ENCODE measurements at regions not wholly inside any gene's neighbourhood (a gene's known extent, or its start where the extent isn't known, plus 50 kb on each side); places are given as distances from the start of the nearest gene placed in this dataset.

DNA sequence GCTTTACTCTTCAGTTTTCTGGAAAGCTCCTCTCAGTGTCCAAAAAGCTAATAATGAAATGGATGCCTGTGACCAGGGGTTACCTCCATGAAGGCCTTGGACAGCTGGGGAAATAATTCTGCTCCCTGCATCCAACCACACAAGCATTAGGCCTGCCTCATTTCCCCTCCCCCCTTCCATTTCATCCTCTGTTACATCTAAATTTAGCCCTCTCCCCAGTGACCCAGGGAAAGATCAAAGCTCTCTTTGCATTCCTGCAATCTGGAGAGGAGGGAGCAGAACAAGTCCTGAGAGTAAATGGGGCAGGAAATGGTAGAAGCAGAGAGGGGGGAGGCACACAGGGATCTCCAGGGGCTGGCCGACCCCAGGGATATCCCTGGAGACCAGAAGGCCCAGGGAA lies 452.7 kb downstream of the TSHZ3 start:
- TF ChIP-seq, protein P1, sequence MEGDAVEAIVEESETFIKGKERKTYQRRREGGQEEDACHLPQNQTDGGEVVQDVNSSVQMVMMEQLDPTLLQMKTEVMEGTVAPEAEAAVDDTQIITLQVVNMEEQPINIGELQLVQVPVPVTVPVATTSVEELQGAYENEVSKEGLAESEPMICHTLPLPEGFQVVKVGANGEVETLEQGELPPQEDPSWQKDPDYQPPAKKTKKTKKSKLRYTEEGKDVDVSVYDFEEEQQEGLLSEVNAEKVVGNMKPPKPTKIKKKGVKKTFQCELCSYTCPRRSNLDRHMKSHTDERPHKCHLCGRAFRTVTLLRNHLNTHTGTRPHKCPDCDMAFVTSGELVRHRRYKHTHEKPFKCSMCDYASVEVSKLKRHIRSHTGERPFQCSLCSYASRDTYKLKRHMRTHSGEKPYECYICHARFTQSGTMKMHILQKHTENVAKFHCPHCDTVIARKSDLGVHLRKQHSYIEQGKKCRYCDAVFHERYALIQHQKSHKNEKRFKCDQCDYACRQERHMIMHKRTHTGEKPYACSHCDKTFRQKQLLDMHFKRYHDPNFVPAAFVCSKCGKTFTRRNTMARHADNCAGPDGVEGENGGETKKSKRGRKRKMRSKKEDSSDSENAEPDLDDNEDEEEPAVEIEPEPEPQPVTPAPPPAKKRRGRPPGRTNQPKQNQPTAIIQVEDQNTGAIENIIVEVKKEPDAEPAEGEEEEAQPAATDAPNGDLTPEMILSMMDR (IDR thresholded peaks at IDR 0.05; ENCODE audit: low read depth, low read length) = no peak
- DNase-seq (ENCODE audit: low read depth, low spot score) = no peak
- in situ Hi-C loops (cut with HindIII; ENCODE audit: low sequenced_read_pairs) = no loop called here
- H3K4me3 ChIP-seq (ENCODE audit: low read depth, low read length) = no peak overlapping the region

DNA sequence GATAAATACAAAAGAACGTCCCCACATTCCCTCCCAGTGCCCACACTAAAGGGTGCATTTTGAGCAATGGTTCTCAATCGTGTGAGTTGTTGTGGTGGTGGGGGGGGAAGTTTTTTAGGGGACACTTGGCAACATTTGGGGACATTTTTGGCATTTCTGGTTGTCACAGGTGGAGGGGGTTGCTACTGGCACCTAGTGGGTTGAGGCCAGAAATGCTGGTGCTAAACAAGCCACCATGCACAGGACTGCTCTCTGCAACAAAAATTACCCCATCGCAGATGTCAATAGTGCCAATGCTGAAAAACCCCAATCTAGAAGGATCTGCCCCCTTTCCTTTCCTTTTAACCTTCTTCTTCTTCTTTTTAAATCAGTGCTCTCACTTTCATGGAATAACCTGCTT lies 453.3 kb downstream of the TSHZ3 start:
- in situ Hi-C loops (cut with HindIII; ENCODE audit: low sequenced_read_pairs) = no loop called here
- no peak overlapping the region for H3K4me3 ChIP-seq (ENCODE audit: low read depth, low read length)
- TF ChIP-seq, protein P1 (IDR thresholded peaks at IDR 0.05; ENCODE audit: low read depth, low read length) = no peak
- DNase-seq (ENCODE audit: low read depth, low spot score) = no peak

DNA sequence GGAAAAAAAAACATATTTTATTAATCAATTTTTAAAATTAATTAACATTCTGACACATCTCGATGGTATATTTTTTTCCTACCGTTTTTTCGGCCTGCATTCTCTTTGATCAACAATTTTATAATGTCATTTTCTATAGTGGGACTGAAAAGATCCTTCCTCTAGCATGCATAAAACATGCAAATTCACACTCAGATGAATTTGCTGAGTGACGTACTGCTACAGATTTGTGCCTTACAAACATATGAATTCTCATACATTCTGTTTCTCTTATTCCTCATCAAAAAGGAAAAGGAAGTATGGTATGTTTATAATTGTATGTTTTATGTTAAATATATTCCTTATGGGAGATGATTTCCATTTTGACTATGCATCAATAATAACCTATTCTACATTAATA lies 458.2 kb downstream of the TSHZ3 start:
- TF ChIP-seq, protein P1 (IDR thresholded peaks at IDR 0.05; ENCODE audit: low read depth, low read length) = no peak
- in situ Hi-C loops (cut with HindIII; ENCODE audit: low sequenced_read_pairs) = no loop called here
- no peak overlapping the region for H3K4me3 ChIP-seq (ENCODE audit: low read depth, low read length)

DNA sequence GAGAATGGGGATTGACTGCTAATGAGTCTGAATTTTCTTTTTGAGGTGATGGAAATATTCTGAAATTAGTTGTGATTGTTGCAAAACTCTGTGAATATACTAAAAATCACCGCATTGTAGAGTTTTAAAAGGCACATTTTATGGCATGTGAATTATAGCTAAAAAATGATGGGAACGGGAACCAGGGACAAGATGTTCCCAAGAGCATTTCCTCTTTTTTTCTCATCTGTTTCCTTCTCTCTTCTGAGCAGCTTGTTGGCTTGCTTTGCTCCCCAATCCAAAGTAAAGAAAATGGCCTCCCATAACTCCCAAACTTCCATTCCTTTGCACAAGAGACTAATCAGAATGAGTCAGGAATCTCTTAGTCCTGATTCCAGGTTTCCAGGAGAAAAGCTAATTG lies 459.2 kb downstream of the TSHZ3 start:
- in situ Hi-C loops (cut with HindIII; ENCODE audit: low sequenced_read_pairs) = no loop called here
- H3K4me3 ChIP-seq (ENCODE audit: low read depth, low read length) = no peak overlapping the region
- TF ChIP-seq, protein P1 (IDR thresholded peaks at IDR 0.05; ENCODE audit: low read depth, low read length) = no peak
- DNase-seq (ENCODE audit: low read depth, low spot score) = no peak

More for the DNA sequence above, 458.2 kb downstream of the TSHZ3 start:
- DNase-seq (ENCODE audit: low read depth, low spot score) = no peak

DNA sequence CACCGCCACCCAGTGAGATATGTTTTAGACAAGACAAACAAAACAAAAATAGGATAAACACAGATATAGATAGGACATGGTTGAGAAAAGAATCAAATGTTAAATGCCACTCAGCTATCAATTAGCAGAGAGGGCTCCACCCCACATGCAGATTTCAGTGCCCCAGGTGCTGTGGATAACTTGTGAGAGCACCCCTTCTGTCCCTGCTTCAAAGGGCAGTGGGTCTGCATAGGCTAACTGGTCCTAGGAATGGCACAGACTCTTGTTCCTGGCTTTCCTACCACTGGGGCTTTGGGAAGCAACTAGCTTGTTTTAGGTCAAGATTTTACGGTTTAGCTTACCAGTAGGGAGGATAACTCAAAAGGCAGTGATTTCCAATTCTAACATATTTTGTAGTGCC lies 460.3 kb downstream of the TSHZ3 start:
- TF ChIP-seq, protein P1 (IDR thresholded peaks at IDR 0.05; ENCODE audit: low read depth, low read length) = no peak
- no peak overlapping the region for H3K4me3 ChIP-seq (ENCODE audit: low read depth, low read length)
- no peak for DNase-seq (ENCODE audit: low read depth, low spot score)
- in situ Hi-C loops (cut with HindIII; ENCODE audit: low sequenced_read_pairs) = no loop called here

DNA sequence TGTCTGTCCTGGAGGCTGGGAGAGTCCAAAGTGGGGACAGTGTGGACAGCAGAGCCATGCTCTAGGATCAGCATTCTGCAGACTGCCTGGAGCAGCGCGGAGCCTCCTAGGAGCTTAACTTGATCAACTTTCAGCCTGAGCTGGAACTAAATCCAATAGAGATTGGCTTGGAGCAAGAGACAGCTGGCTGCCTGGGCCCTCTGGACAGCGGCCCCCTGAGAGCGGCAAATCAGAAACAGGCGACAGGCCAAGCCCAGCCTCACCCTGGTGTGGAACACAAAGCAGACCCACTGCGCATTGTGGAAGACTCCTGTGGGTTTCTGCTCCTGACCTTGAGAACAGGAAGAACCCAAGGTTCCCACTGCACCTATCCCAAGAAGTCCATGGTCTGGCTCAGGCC lies 462.2 kb downstream of the TSHZ3 start:
- in situ Hi-C loops (cut with HindIII; ENCODE audit: low sequenced_read_pairs) = no loop called here
- TF ChIP-seq, protein P1 (IDR thresholded peaks at IDR 0.05; ENCODE audit: low read depth, low read length) = no peak
- DNase-seq (ENCODE audit: low read depth, low spot score) = no peak
- H3K4me3 ChIP-seq (ENCODE audit: low read depth, low read length) = no peak overlapping the region

DNA sequence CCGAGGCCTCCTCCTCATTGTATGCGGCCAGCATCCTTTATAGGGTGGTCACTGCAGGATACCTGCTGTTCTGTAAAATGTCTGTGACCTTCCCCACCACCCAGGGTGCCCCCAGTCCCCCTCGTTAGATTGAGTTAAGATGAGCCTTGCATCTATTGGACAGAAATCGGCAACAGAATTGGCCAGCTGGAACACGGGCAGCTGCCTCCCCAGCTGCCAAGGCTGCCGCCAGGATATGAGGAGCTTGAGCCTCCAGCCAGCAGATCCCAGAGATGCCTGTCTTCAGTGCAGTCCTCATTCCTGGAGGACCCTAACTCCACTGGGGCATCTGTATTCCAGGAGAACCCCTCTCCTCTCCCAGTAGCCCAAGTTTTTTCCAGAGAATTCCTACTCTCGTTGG lies 463.0 kb downstream of the TSHZ3 start:
- TF ChIP-seq, protein P1 (IDR thresholded peaks at IDR 0.05; ENCODE audit: low read depth, low read length) = no peak
- DNase-seq (ENCODE audit: low read depth, low spot score) = no peak
- in situ Hi-C loops (cut with HindIII; ENCODE audit: low sequenced_read_pairs) = no loop called here
- no peak overlapping the region for H3K4me3 ChIP-seq (ENCODE audit: low read depth, low read length)

Measured in astrocyte of the spinal cord (primary cell).